ENCODE measurements at regions not wholly inside any gene's neighbourhood (a gene's known extent, or its start where the extent isn't known, plus 50 kb on each side); places are given as distances from the start of the nearest gene placed in this dataset.

- DNase-seq = no peak
These were observed 378.5 kb upstream of the CAMK1G start for GRCh38 chr1:209205039-209205438.

DNA sequence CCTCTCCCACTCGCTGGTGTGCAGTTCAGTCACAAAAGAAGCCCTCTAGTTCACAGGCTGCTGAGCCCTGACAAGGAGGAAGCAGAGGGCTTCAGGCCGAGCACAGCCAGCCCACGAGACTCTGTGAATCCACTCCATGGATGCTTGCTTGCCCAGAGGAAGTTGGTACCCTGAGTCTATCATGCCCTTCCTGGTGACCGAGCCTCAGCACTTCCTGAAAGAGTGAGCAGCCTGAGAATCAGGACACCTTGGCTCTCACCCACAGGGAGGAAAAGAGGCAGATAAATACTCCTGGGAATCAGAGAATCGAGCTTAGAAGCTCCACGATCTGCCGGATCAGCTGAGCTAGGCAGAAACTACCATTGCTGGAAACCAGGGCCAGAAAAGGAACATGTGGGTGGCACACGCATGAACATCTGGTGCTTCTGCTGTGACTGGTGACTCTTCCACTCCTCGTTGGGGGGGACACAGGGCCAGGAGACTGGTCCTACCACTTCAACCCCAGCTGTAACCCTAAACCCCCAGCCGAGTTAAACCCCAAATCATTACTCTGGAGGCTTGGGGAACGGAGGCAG is 376.3 kb upstream of the CAMK1G start:
- no peak for DNase-seq

DNA sequence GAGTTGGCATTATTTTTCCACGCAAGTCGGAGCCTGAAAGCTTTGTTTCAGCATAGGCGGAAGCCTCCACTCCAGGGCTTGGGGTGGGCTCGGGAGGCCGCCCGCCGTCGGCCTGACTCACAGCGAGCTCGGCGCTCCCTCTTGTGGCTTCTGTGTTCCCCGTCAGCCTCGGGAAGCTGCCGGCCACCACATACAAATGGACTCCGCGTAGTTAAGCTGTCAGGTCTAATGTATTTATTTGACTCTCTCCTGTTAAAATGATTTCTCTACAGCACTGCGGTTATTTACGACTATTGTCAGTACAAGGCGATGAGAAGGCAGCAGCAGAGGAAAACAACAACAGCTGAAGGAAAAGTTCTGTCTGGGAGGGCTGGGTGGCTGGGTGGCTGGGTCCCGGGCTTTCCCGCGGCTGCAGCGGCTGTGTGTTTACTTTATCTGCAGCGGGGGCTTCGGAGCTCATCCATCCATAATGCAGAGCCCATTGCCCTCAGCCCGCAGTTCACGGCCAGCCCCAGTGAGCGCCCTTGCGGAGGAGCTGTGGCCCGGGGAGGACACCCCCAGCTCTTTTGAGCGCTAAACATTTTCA is 375.7 kb upstream of the CAMK1G start:
- peak; percentile 2 to 10 for DNase-seq

DNA sequence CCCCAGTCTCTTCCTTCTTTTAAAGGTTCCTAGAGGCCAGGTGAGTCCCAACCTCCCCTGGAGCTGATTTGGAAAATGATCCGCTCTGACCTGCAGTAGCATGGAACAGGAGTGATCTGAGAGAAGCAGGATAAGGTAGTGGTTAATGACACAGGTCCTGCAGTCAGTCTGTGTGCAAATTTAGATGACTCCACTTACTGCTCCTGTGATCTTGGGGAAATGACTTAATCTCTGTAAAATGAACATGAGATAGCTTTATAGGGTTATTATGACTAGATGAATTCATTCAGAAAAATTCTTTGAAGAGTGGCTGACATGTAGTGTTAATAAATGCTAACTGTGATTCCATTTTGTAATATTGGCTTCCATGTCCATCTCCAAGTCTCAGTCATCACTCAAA is 374.9 kb upstream of the CAMK1G start:
- no peak for DNase-seq

- no peak for DNase-seq
These were observed 369.5 kb upstream of the CAMK1G start for GRCh38 chr1:209213989-209214388.

- DNase-seq = no peak
These were observed 367.7 kb upstream of the CAMK1G start for GRCh38 chr1:209215826-209216225.

GRCh38 chr1:209218113-209218512 is 365.4 kb upstream of the CAMK1G start:
- DNase-seq = no peak

DNA sequence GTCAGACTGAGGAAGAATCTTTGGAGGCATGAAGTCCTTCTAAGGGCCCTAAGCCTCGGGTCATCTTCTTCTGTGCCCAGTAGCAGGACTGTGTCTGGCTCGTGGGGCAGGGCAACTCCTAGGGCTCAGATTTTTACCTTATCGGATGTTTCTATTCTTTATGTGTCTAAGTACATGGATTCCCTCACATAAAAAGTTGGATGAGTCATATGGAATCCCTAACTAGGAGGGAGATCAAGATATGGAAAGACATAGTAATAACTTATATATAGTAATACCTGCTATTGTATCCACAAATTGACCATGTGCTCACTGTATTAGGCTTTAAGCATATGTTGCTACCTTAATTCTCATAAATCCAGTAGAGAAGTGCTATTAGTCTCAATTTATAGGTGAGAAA is 364.5 kb upstream of the CAMK1G start:
- no peak for DNase-seq

DNA sequence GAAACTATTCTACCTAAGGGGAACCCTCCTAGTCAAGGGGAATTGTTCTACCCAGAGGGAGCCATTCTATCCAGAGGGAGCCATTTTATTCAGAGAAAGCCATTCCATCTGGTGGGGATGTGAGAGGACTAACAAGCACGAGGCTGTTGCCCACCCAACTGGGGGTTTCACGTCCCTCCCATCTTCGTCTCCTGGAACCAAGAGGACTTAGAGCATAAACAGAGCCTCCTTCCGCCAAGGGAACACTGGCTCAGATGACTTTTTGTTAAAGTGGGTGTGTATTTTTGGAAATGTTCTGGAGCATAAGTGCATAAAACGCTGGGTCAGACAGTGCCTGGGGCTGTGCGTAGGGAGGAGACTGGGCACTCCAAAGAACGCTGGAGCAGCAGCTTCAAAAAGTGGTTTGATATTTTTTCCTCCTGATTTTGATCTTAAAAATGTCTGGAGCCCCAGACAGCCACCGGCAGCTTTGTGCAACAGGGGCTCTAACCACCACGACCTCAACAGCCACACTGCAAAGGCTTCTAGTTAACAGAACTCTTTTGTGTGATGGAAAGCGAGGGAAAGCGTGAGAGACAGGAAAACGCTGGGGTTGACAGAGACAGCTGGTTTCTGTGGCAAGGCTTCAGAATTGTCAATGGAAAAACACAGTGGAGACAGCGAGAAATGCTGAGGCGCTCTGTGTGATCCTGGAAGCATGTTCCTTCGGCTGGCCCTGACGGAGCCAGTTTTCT is 363.6 kb upstream of the CAMK1G start:
- no peak for DNase-seq

- no peak for DNase-seq
These were observed 360.7 kb upstream of the CAMK1G start for GRCh38 chr1:209222826-209223225.

DNA sequence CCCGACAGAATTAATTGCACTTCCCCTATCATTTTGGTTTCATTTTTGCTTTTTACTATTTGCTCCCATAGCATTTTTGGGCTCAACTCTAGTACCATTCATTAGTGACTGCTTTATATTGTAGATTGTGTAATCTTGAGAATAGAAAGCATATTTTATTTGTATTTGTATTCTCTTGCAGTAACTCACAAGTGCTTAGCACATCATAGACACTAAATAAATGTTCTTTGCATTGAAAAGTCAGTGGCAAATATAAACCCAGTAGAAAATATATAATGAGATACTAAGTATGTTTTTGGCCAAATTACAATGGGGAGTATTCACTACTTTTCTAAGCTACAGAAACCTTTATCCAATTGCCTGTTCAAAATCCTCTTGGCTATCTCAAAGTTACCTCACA is 359.7 kb upstream of the CAMK1G start:
- no peak for DNase-seq

- no peak for DNase-seq
These were observed 358.6 kb upstream of the CAMK1G start for GRCh38 chr1:209224886-209225285.

DNA sequence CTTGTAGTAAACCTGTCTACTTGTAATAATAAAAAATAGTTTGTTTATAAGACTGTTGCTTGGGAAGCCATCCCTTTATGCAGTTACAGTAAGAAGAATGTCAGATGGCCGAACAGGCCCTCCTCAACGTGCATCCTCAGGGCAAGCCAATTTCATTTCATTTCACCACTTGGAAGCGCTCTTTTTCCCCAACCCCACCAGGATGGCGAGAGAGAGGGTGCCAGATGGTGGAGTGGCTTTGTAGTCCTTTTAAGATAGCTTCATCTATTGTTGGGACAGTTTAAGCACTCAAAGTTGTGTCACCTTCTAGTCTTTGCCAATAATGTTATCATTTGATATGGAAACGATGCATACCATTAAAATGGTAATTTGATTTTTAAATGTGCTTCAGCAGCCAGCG is 356.3 kb upstream of the CAMK1G start:
- DNase-seq = no peak

DNA sequence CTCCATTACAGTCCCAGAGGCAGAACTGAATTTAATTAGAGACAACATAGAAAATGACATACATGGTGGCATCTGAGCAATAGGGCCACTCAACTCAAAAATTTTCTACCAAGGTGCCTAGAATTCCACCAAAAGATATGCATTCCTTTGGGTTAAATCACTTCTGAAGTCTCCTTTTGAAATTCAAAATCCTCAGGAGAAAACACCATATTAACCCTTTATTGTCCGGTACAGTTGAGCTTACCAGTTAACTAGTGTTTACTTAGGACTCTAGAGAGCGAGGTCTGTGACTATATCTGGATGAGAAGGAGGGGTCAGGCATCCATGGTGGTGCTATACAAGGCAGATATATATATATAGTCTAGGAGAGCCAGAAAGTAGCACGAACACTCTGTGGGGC is 355.6 kb upstream of the CAMK1G start:
- DNase-seq = no peak

DNA sequence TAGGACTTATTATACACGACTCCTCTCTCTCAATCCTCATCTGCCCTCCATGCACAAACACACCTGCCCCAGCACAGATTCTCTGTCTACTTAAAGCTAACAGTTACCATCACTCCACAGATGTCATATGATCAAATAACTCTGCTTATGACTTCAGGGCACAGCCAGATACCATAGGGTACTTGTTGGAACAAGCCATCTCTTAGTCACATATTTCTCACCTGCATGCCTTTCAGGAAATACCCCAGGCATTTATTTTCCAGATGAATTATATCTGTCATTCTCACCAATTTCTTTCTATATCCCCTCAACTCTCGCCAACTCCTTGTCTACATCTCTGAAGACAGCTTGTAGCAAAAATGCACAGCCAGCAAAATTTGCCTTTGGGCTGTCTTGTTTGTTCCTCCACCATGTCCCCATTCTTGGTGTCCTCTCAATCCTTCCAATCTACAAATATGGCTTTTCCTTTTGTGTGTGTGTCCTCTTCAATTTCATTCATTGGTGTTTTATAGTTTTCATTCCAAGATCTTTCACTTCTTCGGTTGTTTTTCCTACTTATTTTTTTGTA is 353.9 kb upstream of the CAMK1G start:
- DNase-seq = no peak

- DNase-seq = no peak
These were observed 353.2 kb upstream of the CAMK1G start for GRCh38 chr1:209230314-209230713.

DNA sequence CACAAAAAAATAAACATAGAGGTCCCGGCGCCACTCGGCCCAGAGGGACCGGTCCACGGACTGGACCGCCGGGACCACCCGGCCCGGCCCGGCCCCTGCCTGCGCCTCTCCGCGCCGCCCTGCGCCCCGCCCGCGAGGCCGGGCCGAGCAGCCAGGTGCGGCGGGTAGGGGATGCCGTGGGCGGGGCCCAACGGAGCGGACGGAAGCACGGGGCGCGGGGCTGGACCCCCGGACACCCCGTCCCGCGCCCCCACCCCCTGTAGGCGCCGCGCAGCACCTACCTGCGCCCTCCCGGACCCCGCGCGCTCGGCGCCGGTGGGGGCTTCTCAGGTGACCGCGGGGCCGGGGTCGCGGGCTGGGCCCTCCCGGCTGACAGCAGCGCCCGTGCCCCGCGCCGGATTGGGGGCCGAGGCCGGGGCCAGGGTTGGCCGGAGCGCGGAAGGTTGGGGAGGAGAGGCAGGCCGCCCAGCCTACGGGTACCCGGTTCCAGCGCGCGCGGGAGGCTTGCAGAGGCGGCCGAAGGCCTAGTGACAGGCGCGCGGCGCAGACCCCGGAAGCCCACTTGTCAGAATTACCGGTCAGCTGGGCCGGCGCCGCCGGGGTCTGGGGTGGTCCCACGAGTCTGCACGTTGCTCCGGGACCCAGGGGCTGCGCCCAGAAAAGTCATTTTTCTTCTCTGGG is 351.9 kb upstream of the CAMK1G start:
- DNase-seq = no peak

DNA sequence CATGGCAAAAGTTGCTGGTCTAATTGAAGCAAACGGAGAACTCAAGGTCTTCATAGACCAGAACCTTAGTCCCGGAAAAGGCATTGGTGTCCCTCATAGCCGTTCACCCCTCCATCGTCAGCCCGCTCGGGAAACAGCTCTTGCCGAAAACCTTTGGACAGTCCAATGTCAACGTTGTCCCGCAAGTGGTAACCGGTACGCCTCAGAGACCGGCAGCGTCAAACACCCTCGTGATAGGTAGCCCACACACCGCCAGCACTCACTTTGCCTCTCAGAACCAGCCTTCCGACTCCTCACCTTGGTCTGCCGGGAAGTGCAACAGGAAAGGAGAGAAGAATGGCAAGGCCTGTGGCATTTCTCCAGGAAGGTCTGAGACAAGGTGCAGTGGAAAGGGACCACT is 351.3 kb upstream of the CAMK1G start:
- DNase-seq = no peak

DNA sequence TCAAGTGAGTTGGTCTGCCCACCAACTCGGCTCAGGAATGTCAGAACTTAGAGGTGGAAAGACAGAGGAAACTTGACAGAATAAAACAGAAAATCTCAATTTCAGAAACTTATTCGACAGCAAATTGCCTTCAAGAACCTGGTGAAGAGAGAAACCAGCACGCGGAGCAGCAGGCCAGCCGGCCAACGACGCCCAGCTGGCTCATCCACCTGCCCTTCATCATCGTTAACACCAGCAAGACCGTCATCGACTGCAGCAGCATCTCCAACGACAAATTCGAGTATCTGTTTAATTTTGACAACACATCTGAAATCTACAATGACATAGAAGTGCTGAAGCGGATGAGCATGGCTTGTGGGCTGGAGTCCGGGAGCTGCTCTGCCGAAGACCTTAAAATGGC is 350.8 kb upstream of the CAMK1G start:
- DNase-seq = no peak

DNA sequence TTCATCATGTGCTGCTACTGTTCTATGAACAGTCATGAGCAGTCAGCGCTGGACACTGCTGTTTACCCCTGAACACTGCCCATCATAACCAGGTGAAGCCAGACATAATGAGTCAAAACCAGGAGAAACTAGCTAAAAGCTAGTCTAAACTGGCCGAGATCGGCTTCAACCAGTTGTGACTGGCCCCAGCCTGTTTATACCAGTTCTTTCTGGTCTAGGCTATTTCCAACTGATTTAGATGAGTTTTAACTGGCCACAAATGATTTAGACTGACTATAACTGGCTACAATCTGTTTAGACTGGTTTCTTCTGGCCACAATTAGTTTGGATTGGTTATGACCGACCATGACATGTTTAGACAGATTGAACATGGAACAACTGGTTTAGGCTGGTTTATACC is 348.3 kb upstream of the CAMK1G start:
- DNase-seq = no peak

GRCh38 chr1:209238356-209238755 is 345.2 kb upstream of the CAMK1G start:
- DNase-seq = no peak

DNA sequence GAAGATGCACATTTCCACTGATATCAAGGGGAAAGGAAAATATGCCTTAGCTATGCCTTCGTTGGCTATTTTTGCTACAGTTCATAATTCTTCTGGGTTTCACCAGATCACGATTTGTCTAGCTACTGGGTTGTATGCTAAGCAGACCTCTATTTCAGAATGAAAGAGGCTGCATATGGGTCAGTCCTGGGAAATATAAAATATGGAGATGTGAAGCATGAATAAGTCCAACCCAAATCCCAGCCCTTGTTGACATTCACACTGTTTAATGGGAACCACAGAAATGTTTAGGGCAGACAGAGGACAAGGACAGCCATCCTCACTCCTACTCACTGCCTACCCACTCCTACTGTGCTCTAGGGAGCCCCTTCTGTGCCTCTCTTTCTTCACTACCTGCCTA is 343.2 kb upstream of the CAMK1G start:
- DNase-seq = no peak

DNA sequence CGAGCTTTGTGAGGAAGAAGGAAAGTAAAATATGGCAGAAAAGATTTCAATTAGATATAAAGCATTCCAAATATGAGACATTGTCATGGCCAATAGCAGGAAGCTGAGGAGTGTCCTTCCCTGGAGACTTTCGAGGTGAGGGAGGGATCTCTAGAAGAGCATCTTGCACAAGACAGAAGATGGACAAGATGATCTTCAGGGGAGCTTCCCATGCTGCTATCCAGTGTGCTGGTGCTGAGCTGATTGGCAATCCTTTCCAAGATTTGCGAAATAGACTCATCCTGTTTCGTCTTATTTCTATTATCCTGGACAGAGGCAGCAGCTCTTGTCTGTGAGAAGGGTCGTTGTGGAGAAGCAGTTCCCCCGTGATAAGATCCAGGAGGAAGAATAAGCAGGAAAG is 342.0 kb upstream of the CAMK1G start:
- DNase-seq = no peak
